ENCODE measurements at regions not wholly inside any gene's neighbourhood (a gene's known extent, or its start where the extent isn't known, plus 50 kb on each side); places are given as distances from the start of the nearest gene placed in this dataset.

DNA sequence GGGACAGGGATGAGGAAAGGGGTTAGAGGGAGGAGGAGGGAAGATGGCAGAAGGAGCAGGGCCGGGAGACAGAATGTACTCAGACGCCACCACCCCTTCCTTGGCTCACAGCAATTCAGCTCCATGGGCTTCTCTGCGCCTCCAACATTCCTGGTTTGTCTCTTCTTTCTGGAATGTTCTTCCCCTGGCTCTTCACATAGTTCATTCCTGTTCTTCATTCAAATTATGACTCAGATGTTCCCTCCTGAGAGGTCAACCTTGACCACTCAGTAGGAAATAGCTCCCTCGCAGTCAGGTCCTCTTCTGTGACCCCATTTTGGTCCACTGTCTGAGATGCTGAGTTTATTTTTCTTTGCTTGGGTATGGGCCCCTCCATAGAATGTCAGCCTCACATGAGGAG is 203.2 kb downstream of the C1orf94 start:
- no peaks in the 10 kb centered on the region for H3K4me1 ChIP-seq (ENCODE audit: insufficient read depth, low read length)
- H3K4me3 ChIP-seq (ENCODE audit: low read depth in 1 of 2, low read length in 2 of 2) = no peak overlapping the region
- no peak overlapping the region for H3K4me2 ChIP-seq (ENCODE audit: insufficient read depth, low read length)
- ATAC-seq (ENCODE audit: insufficient read depth, low read depth) = no peak
- H3K27me3 ChIP-seq (ENCODE audit: insufficient read depth, low read length, poor library complexity) = peaks cover 7% of the 10 kb centered on the region
- H3K27ac ChIP-seq (ENCODE audit: low read length) = no peak overlapping the region
- TF ChIP-seq, protein P1, sequence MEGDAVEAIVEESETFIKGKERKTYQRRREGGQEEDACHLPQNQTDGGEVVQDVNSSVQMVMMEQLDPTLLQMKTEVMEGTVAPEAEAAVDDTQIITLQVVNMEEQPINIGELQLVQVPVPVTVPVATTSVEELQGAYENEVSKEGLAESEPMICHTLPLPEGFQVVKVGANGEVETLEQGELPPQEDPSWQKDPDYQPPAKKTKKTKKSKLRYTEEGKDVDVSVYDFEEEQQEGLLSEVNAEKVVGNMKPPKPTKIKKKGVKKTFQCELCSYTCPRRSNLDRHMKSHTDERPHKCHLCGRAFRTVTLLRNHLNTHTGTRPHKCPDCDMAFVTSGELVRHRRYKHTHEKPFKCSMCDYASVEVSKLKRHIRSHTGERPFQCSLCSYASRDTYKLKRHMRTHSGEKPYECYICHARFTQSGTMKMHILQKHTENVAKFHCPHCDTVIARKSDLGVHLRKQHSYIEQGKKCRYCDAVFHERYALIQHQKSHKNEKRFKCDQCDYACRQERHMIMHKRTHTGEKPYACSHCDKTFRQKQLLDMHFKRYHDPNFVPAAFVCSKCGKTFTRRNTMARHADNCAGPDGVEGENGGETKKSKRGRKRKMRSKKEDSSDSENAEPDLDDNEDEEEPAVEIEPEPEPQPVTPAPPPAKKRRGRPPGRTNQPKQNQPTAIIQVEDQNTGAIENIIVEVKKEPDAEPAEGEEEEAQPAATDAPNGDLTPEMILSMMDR (IDR thresholded peaks at IDR 0.05; ENCODE audit: borderline replicate concordance, extremely low read depth, low read length, poor library complexity, severe bottlenecking) = no peak
- TF ChIP-seq EZH2 (IDR thresholded peaks at IDR 0.05; ENCODE audit: borderline replicate concordance, low read depth, low read length, severe bottlenecking) = no peak
- H2AFZ ChIP-seq (ENCODE audit: low read depth, low read length) = no peak overlapping the region
- H3K36me3 ChIP-seq (ENCODE audit: insufficient read depth, low read length) = no peaks in the 10 kb centered on the region
- no peaks in the 10 kb centered on the region for H4K20me1 ChIP-seq (ENCODE audit: insufficient read depth, low read length)
- H3K79me2 ChIP-seq (ENCODE audit: insufficient read depth, low read length) = no peaks in the 10 kb centered on the region
- no peak overlapping the region for H3K9ac ChIP-seq (ENCODE audit: low read depth, low read length)
- no peaks in the 10 kb centered on the region for H3K9me3 ChIP-seq (ENCODE audit: insufficient read depth, low read length, severe bottlenecking)
- DNase-seq = no peak

DNA sequence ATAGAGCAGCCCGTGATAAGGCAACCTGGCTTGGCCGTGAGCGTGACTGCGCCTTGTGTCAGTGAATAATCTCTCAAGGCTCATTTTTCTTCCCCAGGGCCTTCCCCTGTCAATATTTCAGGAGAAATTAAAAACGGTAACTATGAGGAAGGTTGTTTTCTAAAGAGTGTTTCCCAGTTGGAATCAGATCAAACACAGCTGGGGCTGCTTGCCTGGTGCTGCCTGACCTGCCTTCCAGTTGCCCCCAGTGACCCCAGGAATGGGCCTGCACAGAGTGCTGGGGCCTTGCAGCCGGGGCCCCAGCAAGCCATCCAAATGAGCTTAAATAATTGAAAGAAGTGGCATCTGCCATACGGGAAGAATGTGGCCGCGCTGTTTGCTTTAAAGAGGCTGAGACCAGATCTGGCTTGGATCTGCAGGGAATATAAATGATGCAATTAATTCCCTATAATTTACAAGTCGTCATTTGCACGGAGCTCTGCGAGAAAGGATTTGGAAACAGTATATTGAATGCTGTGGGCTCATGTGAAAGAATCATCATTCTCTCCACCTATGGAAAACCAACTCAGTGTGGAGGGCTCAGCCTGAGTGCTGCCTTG is 203.9 kb downstream of the C1orf94 start:
- Histone ChIP-seq H3K4me1 (ENCODE audit: insufficient read depth, low read length) (no peaks in the 10 kb centered on the region), H3K79me2 (ENCODE audit: insufficient read depth, low read length) (no peaks in the 10 kb centered on the region), H3K36me3 (ENCODE audit: insufficient read depth, low read length) (no peaks in the 10 kb centered on the region), H2AFZ (ENCODE audit: low read depth, low read length) (no peak overlapping the region), H3K4me2 (ENCODE audit: insufficient read depth, low read length) (no peak overlapping the region), H3K4me3 (ENCODE audit: low read depth in 1 of 2, low read length in 2 of 2) (no peak overlapping the region), H3K9me3 (ENCODE audit: insufficient read depth, low read length, severe bottlenecking) (no peaks in the 10 kb centered on the region), H3K27ac (ENCODE audit: low read length) (no peak overlapping the region), H3K9ac (ENCODE audit: low read depth, low read length) (no peak overlapping the region), H3K27me3 (ENCODE audit: insufficient read depth, low read length, poor library complexity) (peaks cover 7% of the 10 kb centered on the region), H4K20me1 (ENCODE audit: insufficient read depth, low read length) (no peaks in the 10 kb centered on the region)
- ATAC-seq (ENCODE audit: insufficient read depth, low read depth) (no peak), DNase-seq (no peak)
- TF ChIP-seq EZH2 (IDR thresholded peaks at IDR 0.05; ENCODE audit: borderline replicate concordance, low read depth, low read length, severe bottlenecking) = no peak
- TF ChIP-seq, protein P1 (IDR thresholded peaks at IDR 0.05; ENCODE audit: borderline replicate concordance, extremely low read depth, low read length, poor library complexity, severe bottlenecking) = no peak

DNA sequence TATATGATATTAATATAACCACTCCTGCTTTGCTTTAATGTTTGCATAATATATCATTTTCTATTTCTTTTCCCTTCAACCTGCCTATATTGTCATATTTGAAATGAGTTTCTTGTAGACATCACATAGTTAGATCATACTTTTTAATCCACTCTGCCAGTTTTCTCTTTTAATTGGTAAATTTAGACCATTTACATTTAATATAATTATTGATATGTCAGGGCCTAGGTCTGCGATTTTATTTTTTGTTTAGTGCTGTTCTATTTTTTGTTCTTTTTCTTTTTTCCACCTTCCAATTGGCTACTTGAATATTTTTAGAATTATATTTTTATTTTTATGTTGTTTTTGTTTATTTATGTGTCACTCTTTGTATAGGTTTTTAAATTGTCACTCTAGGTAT is 213.3 kb downstream of the C1orf94 start:
- no peak overlapping the region for H3K9ac ChIP-seq (ENCODE audit: low read depth, low read length)
- H3K27me3 ChIP-seq (ENCODE audit: insufficient read depth, low read length, poor library complexity) = no peaks in the 10 kb centered on the region
- H3K4me1 ChIP-seq (ENCODE audit: insufficient read depth, low read length) = no peaks in the 10 kb centered on the region
- no peak for TF ChIP-seq EZH2 (IDR thresholded peaks at IDR 0.05; ENCODE audit: borderline replicate concordance, low read depth, low read length, severe bottlenecking)
- TF ChIP-seq, protein P1 (IDR thresholded peaks at IDR 0.05; ENCODE audit: borderline replicate concordance, extremely low read depth, low read length, poor library complexity, severe bottlenecking) = no peak
- H2AFZ ChIP-seq (ENCODE audit: low read depth, low read length) = no peak overlapping the region
- no peaks in the 10 kb centered on the region for H3K79me2 ChIP-seq (ENCODE audit: insufficient read depth, low read length)
- H3K9me3 ChIP-seq (ENCODE audit: insufficient read depth, low read length, severe bottlenecking) = no peaks in the 10 kb centered on the region
- no peaks in the 10 kb centered on the region for H3K36me3 ChIP-seq (ENCODE audit: insufficient read depth, low read length)
- DNase-seq (no peak), ATAC-seq (ENCODE audit: insufficient read depth, low read depth) (no peak)
- no peak overlapping the region for H3K4me2 ChIP-seq (ENCODE audit: insufficient read depth, low read length)
- H3K27ac ChIP-seq (ENCODE audit: low read length) = no peak overlapping the region
- H3K4me3 ChIP-seq (ENCODE audit: low read depth in 1 of 2, low read length in 2 of 2) = no peak overlapping the region
- H4K20me1 ChIP-seq (ENCODE audit: insufficient read depth, low read length) = no peaks in the 10 kb centered on the region

All from DND-41 (cell line).